GM19463 (cell line): ENCODE measurements at regions not wholly inside any gene's neighbourhood (a gene's known extent, or its start where the extent isn't known, plus 50 kb on each side); places are given as distances from the start of the nearest gene placed in this dataset.
"Not testable (repeated sequence)": the region's sequence is repeated elsewhere in the genome, so short reads cannot be mapped to it uniquely, and the experiment has no call there.

Source experiments
- ATAC-seq: cut with Tn5 transposase; IDR thresholded peaks from one replicate; pipeline ENCODE4 v1.9.1; 2021; ENCODE audit warnings: mild to moderate bottlenecking, moderate library complexity; ENCODE audit not compliant: unreplicated experiment

DNA sequence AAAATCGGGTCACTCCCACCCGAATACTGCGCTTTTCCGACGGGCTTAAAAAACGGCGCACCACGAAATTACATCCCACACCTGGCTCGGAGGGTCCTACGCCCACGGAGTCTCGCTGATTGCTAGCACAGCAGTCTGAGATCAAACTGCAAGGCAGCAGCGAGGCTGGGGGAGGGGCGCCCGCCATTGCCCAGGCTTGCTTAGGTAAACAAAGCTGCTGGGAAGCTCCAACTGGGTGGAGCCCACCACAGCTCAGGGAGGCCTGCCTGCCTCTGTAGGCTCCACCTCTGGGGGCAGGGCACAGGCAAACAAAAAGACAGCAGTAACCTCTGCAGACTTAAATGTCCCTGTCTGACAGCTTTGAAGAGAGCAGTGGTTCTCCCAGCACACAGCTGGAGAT is 325.7 kb upstream of the PIK3R1 start:
- ATAC-seq = not testable (repeated sequence)

DNA sequence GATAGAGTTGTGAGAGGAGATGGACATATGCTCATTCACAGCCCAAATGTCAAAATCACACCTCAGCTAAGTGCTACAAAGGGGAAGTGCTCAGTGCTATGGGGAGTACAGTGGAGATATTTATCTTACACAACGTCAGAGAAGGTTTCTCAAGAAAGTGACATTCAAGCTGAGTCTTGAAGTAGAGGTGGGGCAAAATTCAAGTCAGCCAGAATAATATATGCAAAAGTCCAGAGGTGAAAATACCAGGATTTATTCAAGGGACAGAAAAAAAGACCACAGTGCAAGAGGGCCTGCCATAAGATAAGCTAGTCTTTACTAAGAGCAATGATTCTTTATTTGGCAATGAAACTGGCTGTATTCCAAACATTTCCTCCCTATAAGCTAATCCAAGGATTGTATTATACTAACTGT is 327.8 kb upstream of the PIK3R1 start:
- no peak for ATAC-seq

DNA sequence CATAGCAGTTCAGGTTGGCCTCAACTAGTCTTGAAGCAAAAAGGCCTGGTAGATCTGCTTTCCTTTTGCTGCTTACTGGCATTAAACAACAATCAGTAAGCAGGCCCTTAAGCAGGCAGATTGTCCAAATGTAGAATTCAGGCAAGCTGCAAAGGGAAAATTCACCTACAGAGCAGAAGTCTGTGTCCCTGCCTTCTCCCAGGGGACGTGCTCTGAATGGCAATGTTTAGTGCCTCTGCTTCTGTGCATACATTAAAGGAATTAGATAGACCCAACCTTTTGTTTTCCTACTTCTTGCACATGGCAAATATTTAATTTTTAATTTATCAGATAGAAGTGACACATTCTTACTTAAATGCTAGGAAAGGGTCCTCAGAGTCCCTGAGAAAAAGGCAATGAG is 328.8 kb upstream of the PIK3R1 start:
- no peak for ATAC-seq

DNA sequence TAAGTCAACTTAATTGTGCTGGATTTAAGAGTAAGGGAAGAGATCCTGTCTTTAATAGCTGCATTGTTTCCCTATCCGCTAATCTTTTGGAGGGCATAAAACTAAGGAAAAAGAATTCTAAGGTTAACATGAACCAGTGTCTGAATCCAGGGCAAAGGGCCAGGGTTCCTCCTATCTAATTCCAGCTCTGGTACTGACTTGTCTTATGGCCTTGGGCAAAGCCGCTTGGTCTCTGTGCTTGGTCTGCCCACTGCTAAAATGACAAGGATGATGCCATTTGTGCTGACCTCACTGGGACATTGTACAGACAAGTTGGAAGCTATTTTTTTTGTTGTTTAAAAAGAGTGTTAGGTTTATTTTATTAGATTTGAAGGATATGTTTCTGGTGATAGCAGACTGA is 334.7 kb upstream of the PIK3R1 start:
- no peak for ATAC-seq

DNA sequence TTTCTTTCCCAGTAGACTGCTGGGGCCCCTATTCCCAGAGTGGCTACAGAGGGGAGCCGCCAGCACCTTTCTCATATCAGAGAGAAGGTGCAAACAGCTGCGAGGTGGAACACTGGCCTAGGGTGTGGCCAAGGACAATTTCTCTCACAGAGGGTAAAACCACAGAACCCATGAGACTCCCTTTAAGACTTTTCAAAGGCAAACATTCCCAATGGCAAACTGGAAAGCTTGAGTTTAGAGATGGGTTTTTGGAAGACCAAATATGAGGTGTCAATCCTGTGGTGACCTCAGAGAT is 335.1 kb upstream of the PIK3R1 start:
- ATAC-seq = no peak

DNA sequence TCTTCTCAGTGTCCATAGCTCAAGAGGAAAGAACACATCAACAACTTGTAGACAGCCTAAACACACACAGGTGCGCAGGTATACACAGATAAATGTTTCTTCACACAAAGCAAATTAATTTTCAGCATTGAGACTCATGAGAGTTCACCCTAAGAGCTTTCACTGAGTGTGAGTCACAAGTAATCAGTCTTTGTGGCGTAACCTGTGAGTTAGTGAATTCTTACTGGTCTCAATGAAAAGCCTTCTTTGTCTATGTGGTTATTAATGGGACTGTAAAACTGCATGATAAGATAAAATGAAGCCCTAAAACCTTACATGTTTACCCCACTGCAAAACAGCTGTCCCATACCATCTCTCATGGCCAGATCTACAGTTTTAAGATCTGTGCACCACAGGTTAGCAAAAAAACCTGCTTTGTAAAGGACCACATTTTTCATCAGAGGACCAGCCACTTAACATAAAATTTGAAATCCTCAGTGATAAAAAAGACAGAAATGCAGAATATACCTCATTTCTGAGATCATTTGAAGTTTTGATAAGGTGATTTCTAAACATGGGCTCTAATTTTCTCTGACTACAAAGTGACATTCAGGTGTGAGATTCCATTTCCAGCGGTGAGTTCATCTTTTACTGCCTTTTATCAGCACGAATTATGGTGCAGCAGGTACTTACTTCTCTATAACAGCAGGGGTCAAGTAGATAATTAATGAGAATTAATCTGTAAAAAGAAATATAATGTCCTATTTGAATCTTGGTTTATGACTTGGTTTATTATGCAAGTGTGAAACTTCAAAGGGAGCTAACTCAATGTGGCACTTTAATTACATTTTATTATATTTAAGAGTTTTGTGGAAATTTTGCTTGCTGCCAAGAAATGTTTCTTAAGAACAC is 335.7 kb upstream of the PIK3R1 start:
- ATAC-seq = no peak

DNA sequence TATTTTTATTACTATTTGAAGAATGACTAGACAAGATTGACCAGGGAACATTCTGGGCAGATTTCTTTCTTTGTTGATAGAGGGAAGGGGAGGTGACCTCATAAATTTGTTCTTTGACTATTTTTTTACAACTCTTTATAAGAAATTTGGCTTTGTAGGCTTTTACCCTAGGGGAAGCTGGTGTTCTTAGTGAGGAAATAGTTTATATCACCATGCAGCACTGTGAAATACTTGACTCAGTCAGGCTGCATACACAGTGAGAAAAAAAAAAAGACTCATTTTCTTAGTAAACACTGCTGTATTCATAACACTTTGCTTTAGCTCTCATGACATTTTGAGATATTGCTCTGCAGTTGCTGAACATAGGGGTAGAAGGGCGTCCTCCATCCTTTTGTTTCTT is 336.6 kb upstream of the PIK3R1 start:
- no peak for ATAC-seq

DNA sequence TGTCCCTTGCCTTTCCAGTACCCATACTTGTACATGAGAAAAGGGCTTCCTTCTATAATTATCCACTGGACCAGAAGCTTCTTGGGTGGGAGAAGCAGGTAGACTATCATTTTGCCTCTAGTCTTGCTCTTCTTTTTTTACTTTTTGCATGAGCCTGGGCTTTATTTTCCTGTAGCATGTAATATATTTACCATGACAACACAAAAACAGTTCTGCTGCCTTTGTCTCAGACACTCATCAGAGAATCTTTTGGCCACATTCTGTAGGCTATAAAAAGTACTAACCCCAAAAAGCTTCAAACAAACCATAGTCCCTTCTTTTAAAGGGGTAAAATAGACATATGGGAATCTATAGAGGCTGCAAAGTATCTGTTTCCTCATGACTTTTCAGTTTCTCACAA is 339.2 kb upstream of the PIK3R1 start:
- no peak for ATAC-seq

DNA sequence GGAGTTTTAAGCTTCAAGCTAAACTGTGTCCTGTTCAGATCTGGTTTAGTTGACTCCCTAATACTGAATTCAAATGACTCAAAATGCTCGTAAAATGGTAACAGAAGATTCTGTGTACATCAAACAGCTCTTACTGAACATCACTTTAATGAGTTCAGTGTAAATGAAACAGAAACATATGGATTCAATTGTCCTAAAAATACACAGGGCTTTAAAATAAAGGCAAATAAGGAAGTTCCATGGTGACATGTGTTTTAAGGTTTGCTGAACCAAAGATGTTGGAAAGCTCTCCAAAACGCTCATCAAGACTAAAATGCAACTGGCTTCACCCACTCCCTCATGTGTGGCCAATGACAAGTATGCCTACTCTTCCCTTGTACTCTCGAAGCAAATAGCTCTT is 340.0 kb upstream of the PIK3R1 start:
- ATAC-seq = no peak

DNA sequence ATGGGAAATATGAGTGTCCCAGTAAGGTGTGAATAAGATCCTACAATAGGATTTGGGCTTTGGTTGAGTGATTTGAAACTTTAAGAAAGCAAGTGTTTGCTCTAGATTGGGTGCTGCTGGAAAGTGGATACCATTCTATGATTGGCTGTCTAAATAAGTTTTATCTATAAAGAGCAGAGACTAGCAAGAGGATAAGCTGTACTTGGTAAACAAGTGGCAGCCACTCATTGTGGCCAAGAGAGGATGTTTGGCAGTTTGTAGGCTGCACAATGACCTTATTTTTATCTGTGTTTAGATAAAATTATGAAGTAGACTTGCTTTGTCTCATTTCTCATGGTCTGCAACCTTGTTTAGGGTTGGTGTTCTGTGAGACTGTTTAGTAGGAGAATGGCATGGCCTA is 341.6 kb upstream of the PIK3R1 start:
- no peak for ATAC-seq

DNA sequence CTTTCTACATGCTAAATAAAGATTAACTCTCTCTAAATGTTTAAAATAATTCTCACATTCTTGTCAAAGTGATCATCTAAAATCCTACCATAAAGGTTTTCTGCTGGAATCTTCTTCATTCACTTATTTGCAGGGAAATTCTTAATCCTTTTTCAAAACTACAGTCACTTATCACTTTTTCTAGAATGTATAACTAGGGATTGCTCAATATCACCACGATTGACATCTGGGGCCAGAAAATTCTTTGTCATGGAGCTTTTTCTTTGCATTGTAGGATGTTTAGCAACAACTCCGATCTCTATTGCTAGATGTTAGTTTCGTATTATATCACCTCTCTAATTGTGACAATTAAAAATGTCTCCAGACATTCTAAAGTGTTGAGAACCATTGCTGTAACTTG is 344.9 kb upstream of the PIK3R1 start:
- ATAC-seq = no peak

DNA sequence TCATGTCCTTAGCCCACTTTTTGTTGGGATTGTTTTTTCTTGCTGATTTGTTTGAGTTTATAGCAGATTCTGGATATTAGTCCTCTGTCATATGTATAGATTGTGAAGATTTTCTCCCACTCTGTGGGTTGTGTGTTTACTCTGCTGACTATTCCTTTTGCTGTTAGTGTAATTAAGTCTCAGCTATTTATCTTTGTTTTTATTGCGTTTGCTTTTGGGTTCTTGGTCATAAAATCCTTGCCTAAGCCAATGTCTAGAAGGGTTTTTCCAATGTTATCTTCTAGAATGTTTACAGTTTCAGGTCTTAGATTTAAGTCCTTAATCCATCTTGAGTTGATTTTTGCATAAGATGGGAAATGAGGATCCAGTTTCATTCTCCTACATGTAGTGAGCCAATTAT is 351.2 kb upstream of the PIK3R1 start:
- ATAC-seq = not testable (repeated sequence)

DNA sequence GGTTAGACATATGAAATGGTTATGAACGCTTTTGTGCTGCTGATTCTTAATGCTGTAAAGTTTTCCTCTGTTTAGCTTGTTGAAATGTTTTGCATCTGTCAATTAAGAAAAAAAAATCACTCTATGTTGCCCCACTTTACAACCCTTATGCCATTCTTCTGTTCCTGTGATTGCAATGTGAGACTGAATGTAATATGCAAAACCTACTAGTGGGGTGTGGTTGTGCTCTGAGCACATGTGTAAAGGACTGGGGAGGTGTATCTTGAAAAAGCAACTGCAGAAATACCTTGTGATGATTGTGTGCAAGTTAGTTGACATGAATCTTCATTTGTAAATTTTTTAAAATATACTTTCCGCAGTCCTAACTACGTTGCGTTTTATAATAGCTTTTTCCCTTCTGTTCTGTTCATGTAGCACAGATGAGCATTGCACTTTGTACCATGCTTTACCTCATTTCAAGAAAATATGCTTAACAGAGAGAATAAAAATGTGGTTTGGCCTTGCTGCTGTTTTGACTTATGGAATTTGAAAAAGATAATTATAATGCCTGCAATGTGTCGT is 357.0 kb upstream of the PIK3R1 start:
- ATAC-seq = no peak

DNA sequence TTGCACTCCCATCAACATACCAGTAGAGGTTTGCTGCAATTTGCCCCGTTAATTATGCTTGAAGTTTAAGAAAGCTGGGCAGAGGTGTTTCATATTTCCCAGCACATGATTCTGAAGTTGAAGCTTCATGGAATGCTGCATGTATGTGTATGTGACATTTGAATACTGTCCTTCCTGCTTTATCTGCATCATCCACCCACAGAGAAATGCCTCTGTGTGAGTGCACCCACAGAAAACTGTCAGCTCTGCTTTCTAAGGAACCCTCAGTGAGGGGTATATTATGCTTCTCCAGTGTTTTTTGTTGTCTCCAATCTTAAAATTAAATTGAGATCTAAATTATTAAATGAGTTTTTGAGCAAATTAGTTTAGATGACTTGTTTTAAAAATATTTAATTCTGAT is 358.1 kb upstream of the PIK3R1 start:
- ATAC-seq = no peak

DNA sequence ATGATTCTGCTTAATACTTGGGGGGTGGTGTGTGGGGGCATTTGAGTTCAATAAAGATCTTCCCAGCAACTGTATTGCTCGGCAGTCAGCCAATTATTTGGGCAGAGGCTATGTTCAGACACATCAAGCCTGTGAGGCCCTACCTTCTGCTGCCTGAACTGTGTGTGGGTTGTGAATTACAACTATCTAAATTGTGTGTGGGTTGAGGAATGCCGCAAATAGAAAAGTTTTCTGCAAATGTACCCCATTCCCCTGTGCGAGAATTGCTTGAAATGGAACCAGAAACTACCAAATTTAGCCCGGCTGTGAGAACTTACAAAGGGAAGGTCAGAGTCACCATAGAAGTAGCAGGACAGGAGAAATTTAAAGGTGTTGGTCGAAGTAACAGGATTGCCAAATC is 360.0 kb upstream of the PIK3R1 start:
- ATAC-seq = no peak

DNA sequence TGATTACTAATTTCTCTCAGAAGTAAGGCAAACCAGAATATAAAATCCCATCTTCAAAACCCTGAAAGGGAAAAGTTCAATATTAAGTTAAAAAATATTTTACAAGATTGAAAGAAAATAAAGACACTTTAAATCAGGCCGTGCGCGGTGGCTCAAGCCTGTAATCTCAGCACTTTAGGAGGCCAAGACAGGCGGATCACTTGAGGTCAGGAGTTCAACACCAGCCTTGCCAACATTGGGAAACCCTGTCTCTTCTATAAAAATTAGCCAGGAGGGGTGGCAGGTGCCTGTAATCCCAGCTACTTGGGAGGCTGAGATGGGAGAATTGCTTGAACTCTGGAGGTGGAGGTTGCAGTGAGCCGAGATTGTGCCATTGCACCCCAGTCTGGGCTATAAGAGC is 364.6 kb upstream of the PIK3R1 start:
- not testable (repeated sequence) for ATAC-seq

DNA sequence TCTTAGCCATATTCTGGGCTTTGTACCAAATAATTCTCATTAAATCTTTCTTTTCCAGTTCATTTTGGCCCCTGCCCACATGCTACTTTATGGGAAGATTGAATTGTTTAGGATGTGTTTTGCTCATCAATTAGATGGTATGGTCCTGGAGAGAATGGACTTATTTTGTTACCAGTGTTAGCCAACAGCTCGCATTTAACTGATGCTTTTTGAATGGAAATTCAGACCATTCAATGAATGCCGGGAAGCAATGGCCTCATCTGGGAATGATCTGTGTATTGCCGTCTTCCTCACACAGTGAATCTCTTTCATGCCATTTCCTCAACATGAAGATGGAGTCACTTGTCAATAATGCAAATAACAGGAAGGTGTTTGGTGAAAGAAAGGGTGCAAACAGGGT is 370.6 kb upstream of the PIK3R1 start:
- no peak for ATAC-seq

DNA sequence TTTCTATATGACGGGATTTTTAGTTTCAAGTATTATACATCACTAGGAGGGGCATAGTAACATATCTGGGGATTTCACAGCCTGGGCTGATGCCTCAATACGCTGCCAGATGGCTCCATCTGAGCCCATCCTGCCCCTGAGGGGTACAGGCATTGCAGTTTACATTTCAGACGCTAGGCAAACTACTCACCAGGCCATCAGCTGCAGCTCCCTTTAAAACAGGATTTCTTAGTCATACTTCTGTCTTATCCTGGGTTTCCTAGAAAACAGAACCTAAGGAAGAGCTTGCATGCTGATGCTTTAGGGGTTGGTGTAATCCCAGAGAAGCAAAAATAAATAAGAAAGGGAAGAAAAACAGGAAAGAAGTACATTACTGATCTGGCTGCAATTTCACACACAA is 372.8 kb upstream of the PIK3R1 start:
- ATAC-seq = no peak

DNA sequence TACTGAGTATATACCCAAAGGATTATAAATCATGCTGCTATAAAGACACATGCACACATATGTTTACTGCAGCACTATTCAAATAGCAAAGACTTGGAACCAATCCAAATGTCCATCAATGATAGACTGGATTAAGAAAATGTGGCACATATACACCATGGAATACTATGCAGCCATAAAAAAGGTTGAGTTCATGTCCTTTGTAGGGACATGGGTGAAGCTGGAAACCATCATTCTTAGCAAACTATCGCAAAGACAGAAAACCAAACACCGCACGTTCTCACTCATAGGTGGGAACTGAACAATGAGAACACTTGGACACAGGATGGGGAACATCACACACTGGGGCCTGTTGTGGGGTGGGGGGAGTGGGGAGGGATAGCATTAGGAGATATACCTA is 378.3 kb upstream of the PIK3R1 start:
- not testable (repeated sequence) for ATAC-seq

DNA sequence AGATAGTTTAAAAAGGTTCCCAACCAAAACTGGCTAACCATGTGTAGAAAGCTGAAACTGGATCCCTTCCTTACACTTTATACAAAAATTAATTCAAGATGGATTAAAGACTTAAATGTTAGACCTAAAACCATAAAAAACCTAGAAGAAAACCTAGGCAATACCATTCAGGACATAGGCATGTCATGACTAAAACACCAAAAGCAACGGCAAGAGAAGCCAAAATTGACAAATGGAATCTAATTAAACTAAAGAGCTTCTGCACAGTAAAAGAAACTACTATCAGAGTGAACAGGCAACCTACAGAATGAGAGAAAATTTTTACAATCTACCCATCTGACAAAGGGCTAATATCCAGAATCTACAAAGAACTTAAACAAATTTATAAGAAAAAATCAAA is 379.1 kb upstream of the PIK3R1 start:
- not testable (repeated sequence) for ATAC-seq

DNA sequence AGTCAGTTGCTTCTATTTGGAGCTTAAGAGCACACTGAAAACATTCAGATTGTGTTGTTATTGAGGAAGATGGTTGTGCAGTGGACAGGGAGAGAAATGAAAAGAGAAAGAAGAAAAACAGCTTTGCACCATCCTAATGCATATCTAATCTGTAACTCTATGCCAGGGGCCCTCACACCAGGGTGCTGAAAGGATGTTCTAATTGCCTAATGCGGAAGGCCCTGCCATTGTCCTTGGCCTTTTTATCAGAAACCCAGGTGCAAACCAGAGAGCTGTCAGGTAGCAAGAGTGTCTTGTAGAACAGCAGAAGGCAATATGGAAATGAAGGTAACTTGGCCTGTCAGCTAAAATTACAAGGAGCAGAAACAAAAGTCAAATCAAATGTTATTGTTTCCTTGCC is 384.5 kb upstream of the PIK3R1 start:
- no peak for ATAC-seq

DNA sequence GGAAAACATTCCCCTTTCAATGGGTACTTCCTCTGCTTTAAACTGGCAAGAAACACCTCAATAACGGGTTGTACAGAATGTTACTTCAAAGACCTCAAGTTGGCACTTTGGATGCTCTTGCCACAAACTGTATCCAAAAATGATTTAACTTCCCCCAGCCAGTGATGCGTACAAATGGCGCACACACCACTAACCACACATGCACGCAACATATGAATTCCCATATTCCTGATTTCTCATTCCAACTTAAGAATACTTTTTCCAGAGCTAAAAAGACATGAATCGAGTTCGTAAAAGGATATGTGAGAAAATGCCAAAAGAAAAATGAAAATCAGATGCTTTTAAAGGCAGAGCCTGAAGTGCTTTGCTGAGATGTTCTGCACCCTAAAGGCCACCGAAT is 388.0 kb upstream of the PIK3R1 start:
- no peak for ATAC-seq

DNA sequence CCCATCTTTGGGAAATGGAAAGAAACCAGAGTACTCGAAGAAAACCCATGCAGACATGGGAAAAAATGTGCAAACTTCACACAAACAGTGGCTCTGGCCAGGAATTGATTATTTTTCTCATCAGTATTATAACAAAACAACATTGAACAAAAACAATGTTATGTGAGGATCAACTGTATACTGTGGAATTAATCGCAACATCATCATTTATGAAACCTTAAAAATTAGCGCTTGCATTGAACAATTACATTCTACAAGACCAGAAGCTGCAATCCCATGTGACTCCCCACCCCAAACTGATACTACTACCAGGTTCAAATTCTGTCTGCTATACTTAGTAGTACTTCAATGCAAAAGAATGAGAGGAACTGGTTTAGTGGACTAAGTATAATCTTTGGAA is 390.7 kb upstream of the PIK3R1 start:
- no peak for ATAC-seq
